Stimulated activated naive CD4-positive, alpha-beta T cell treated with Interleukin-2 at 50 U/mL for 16 hours (primary cell): ENCODE measurements at regions not wholly inside any gene's neighbourhood (a gene's known extent, or its start where the extent isn't known, plus 50 kb on each side); places are given as distances from the start of the nearest gene placed in this dataset.

ENCODE experiments used
- DNase-seq: peaks from one replicate; lab custom pipeline; 2025; lab: John Stamatoyannopoulos, UW

GRCh38 chr6:2502998-2503674 lies 247.6 kb downstream of the MYLK4 start:
- DNase-seq = no peak

GRCh38 chr6:2502096-2502997 lies 248.4 kb downstream of the MYLK4 start:
- no peak for DNase-seq

GRCh38 chr6:2497922-2498623 lies 252.6 kb downstream of the MYLK4 start:
- DNase-seq = no peak

GRCh38 chr6:2496291-2496690 lies 250.9 kb upstream of the GMDS start:
- DNase-seq = no peak

- DNase-seq = no peak
These were observed 247.5 kb upstream of the GMDS start for GRCh38 chr6:2492686-2493523.

GRCh38 chr6:2491137-2491536 lies 245.7 kb upstream of the GMDS start:
- DNase-seq = no peak

GRCh38 chr6:2488578-2488977 lies 243.2 kb upstream of the GMDS start:
- no peak for DNase-seq

GRCh38 chr6:2485116-2485515 lies 239.7 kb upstream of the GMDS start:
- no peak for DNase-seq

- no peak for DNase-seq
These were observed 237.4 kb upstream of the GMDS start for GRCh38 chr6:2482773-2483172.

GRCh38 chr6:2481307-2481706 lies 235.9 kb upstream of the GMDS start:
- no peak for DNase-seq

GRCh38 chr6:2480267-2480966 lies 235.0 kb upstream of the GMDS start:
- DNase-seq = no peak

GRCh38 chr6:2478200-2478599 lies 232.8 kb upstream of the GMDS start:
- no peak for DNase-seq

GRCh38 chr6:2477666-2478065 lies 232.3 kb upstream of the GMDS start:
- no peak for DNase-seq

GRCh38 chr6:2477250-2477649 lies 231.8 kb upstream of the GMDS start:
- DNase-seq = no peak

- DNase-seq = no peak
These were observed 231.0 kb upstream of the GMDS start for GRCh38 chr6:2476376-2476775.

GRCh38 chr6:2471472-2471871 lies 226.1 kb upstream of the GMDS start:
- DNase-seq = no peak

- no peak for DNase-seq
These were observed 224.0 kb upstream of the GMDS start for GRCh38 chr6:2469428-2469827.

GRCh38 chr6:2468601-2468955 lies 223.2 kb upstream of the GMDS start:
- DNase-seq = no peak

GRCh38 chr6:2467929-2468600 lies 222.7 kb upstream of the GMDS start:
- DNase-seq = no peak

GRCh38 chr6:2465336-2465735 lies 219.9 kb upstream of the GMDS start:
- DNase-seq = no peak

- DNase-seq = no peak
These were observed 219.2 kb upstream of the GMDS start for GRCh38 chr6:2464641-2465040.
